SK-N-SH (cell line): ENCODE measurements at regions not wholly inside any gene's neighbourhood (a gene's known extent, or its start where the extent isn't known, plus 50 kb on each side); places are given as distances from the start of the nearest gene placed in this dataset.

Experiments used
- CTCF ChIA-PET: fragments of 300-600, 350-600 bp; formaldehyde crosslinking; extraction: SDS; loops from one replicate; lab custom pipeline; 2021; lab: Yijun Ruan, JAX
- POLR2A ChIA-PET: fragments of 350-600 bp; sonication (Branson Sonifier 250); formaldehyde crosslinking; extraction: SDS; loops from one replicate; lab custom pipeline; 2020; ENCODE audit warnings: antibody characterized with exemption, inconsistent platforms; lab: Yijun Ruan, JAX
- DNase-seq: peaks from one replicate; pipeline ENCODE4 v3.0.0; 2012
- H2AFZ ChIP-seq: fragments of 200-600 bp; sonication (generic); 2 replicates; pipeline ENCODE4 v1.8.1; 2016; ENCODE audit warnings: antibody characterized with exemption, mild to moderate bottlenecking, low read depth
- H3F3A ChIP-seq: fragments of 200-600 bp; sonication (generic); replicated peaks from 2 replicates; pipeline ENCODE3; 2016; ENCODE audit warnings: antibody characterized with exemption, mild to moderate bottlenecking; ENCODE audit not compliant: insufficient read depth
- H3K27ac ChIP-seq, 2 experiments: fragments of 200-500 bp in 1 of 2; fragments of 200-600 bp in 1 of 2; sonication (Bioruptor generic) in 1 of 2; sonication (generic), shearing (Covaris generic) in 1 of 2; 2 replicates each; pipeline versions ENCODE4 v1.5.1 to v1.6.1; 2014 to 2016; ENCODE audit warnings: low read depth in 2 of 2, inconsistent platforms in 1 of 2, low read length in 1 of 2, mild to moderate bottlenecking in 1 of 2, mixed read lengths in 1 of 2
- H3K27me3 ChIP-seq: fragments of 200-600 bp; sonication (generic), shearing (Covaris generic); 2 replicates; pipeline ENCODE4 v1.6.1; 2016; ENCODE audit warnings: mixed run types; ENCODE audit not compliant: insufficient read depth
- H3K36me3 ChIP-seq, 2 experiments: fragments of 200-500 bp in 1 of 2; fragments of 200-600 bp in 1 of 2; sonication (Bioruptor generic) in 1 of 2; sonication (generic) in 1 of 2; replicated peaks in 1 of 2; 2 replicates each; pipeline versions ENCODE3 to v1.5.1; 2014 to 2016; ENCODE audit warnings: low read length in 1 of 2, mild to moderate bottlenecking in 1 of 2; ENCODE audit not compliant: insufficient read depth in 2 of 2, control insufficient read depth in 1 of 2
- H3K4me1 ChIP-seq, 2 experiments: fragments of 200-500 bp in 1 of 2; fragments of 200-600 bp in 1 of 2; sonication (Bioruptor generic) in 1 of 2; sonication (generic), shearing (Covaris generic) in 1 of 2; 2 replicates each; pipeline versions ENCODE4 v1.5.1 to v1.6.1; 2014 to 2016; ENCODE audit warnings: low read depth in 1 of 2, low read length in 1 of 2, mixed run types in 1 of 2; ENCODE audit not compliant: insufficient read depth in 2 of 2, control insufficient read depth in 1 of 2
- H3K4me2 ChIP-seq: fragments of 200-600 bp; sonication (generic), shearing (Covaris generic); 2 replicates; pipeline ENCODE4 v1.6.1; 2017; ENCODE audit warnings: mixed run types
- H3K4me3 ChIP-seq, 2 experiments: fragments of 200-500 bp in 1 of 2; fragments of 200-600 bp in 1 of 2; sonication (Bioruptor generic) in 1 of 2; sonication (generic), shearing (Covaris generic) in 1 of 2; 2 replicates each; pipeline versions ENCODE4 v1.5.1 to v1.8.1; 2014 to 2016; ENCODE audit warnings: low read depth in 2 of 2, inconsistent platforms in 1 of 2, low read length in 1 of 2, mild to moderate bottlenecking in 1 of 2, mixed read lengths in 1 of 2, moderate library complexity in 1 of 2
- H3K79me2 ChIP-seq: fragments of 200-600 bp; sonication (generic); 2 replicates; pipeline ENCODE4 v1.8.1; 2017; ENCODE audit warnings: mild to moderate bottlenecking; ENCODE audit not compliant: insufficient read depth
- H3K9ac ChIP-seq: fragments of 200-600 bp; sonication (generic); 2 replicates; pipeline ENCODE4 v1.6.1; 2017; ENCODE audit warnings: mixed run types
- H3K9me2 ChIP-seq: fragments of 200-600 bp; sonication (generic); 2 replicates; pipeline ENCODE4 v1.6.1; 2017; ENCODE audit warnings: mixed run types
- H3K9me3 ChIP-seq: fragments of 200-600 bp; sonication (generic); 2 replicates; pipeline ENCODE4 v1.6.1; 2017; ENCODE audit warnings: mixed run types, mild to moderate bottlenecking, moderate library complexity
- H4K20me1 ChIP-seq: fragments of 200-600 bp; sonication (generic); 2 replicates; pipeline ENCODE4 v1.6.1; 2017; ENCODE audit warnings: mild to moderate bottlenecking, mixed run types; ENCODE audit not compliant: insufficient read depth
- ELF1 ChIP-seq: IDR thresholded peaks from 2 replicates; pipeline ENCODE4 v1.4.0; 2012
- EP300 ChIP-seq, 2 experiments: IDR thresholded peaks; 2 replicates each; pipeline versions ENCODE4 v1.4.0 to v1.6.1; 2012; ENCODE audit warnings: borderline replicate concordance in 1 of 2, low read depth in 1 of 2, low read length in 1 of 2
- FOSL2 ChIP-seq: IDR thresholded peaks from 2 replicates; pipeline ENCODE4 v1.4.0; 2012; ENCODE audit warnings: low read depth, mild to moderate bottlenecking, moderate library complexity, borderline replicate concordance
- FOXM1 ChIP-seq: IDR thresholded peaks from 2 replicates; pipeline ENCODE4 v1.4.0; 2012; ENCODE audit warnings: low read depth, mild to moderate bottlenecking
- GATA2 ChIP-seq: sonication (generic); formaldehyde crosslinking; IDR thresholded peaks from 2 replicates; pipeline ENCODE4 v1.5.0; 2020; ENCODE audit warnings: mild to moderate bottlenecking, missing genetic modification reagents
- MAX ChIP-seq: IDR thresholded peaks from 2 replicates; pipeline ENCODE4 v1.4.0; 2012; ENCODE audit warnings: low read depth
- MEF2A ChIP-seq: IDR thresholded peaks from 2 replicates; pipeline ENCODE4 v1.4.0; 2012; ENCODE audit warnings: low read depth, borderline replicate concordance
- NFIC ChIP-seq: IDR thresholded peaks from 2 replicates; pipeline ENCODE4 v1.4.0; 2012; ENCODE audit warnings: borderline replicate concordance
- NRF1 ChIP-seq: IDR thresholded peaks from 2 replicates; pipeline ENCODE4 v1.6.1; 2012; ENCODE audit warnings: low read depth, mild to moderate bottlenecking, low read length
- PBX3 ChIP-seq: IDR thresholded peaks from 2 replicates; pipeline ENCODE4; 2012
- POLR2AphosphoS5 ChIP-seq: IDR thresholded peaks from 2 replicates; pipeline ENCODE4 v1.6.1; 2012; ENCODE audit warnings: low read depth, low read length
- RCOR1 ChIP-seq: fragments of 150-350 bp; IDR thresholded peaks from 2 replicates; pipeline ENCODE4 v1.6.1; 2017; ENCODE audit warnings: antibody characterized with exemption, low read length
- RFX5 ChIP-seq: IDR thresholded peaks from 2 replicates; pipeline ENCODE4 v1.6.1; 2012; ENCODE audit warnings: mild to moderate bottlenecking, improper control_type of control experiment, low read length
- SIN3A ChIP-seq: IDR thresholded peaks from 2 replicates; pipeline ENCODE4 v1.6.1; 2012; ENCODE audit warnings: low read depth, mild to moderate bottlenecking, low read length, moderate library complexity, borderline replicate concordance
- TEAD4 ChIP-seq: IDR thresholded peaks from 2 replicates; pipeline ENCODE4 v1.4.0; 2012; ENCODE audit warnings: mild to moderate bottlenecking, borderline replicate concordance; ENCODE audit not compliant: insufficient read depth
- USF2 ChIP-seq: fragments of 150-350 bp; IDR thresholded peaks from 2 replicates; pipeline ENCODE4 v1.6.1; 2017; ENCODE audit warnings: antibody characterized with exemption, low read length, low read depth, borderline replicate concordance
- WGBS: methylation state at CpG from one replicate; pipeline ENCODE4 v1.1.6; 2017; ENCODE audit warnings: low lambda C conversion rate; 5-methylcytosine and 5-hydroxymethylcytosine counted together

GRCh38 chr14:44866322-44866721 lies 95.4 kb downstream of the KLHL28 start:
- ChIA-PET CTCF (no interaction called here), POLR2A (no interaction called here)
- H2AFZ ChIP-seq, result no peak overlapping the region
- H4K20me1 ChIP-seq, result no peaks in the 10 kb centered on the region
- H3F3A ChIP-seq, result no peaks in the 10 kb centered on the region
- no peak overlapping the region for H3K4me3 ChIP-seq
- H3K9me3 ChIP-seq, result no peaks in the 10 kb centered on the region
- no peaks in the 10 kb centered on the region for H3K79me2 ChIP-seq
- no peaks in the 10 kb centered on the region for H3K9me2 ChIP-seq
- DNase-seq, result no peak
- H3K9ac ChIP-seq, result no peak overlapping the region
- H3K27ac ChIP-seq, result no peak overlapping the region
- H3K4me2 ChIP-seq, result no peak overlapping the region
- H3K27me3 ChIP-seq, result no peaks in the 10 kb centered on the region
- TF ChIP-seq GATA2 (CRISPR knock-in tag) (no peak), POLR2AphosphoS5 (no peak), TEAD4 (no peak), SIN3A (no peak), RCOR1 (no peak)
- TF ChIP-seq, all 33 proteins: peak for 0
- Histone ChIP-seq H3K4me1 (no peaks in the 10 kb centered on the region), H3K36me3 (no peaks in the 10 kb centered on the region)
- 25% methylated on average over 1 of the region's 2 CpGs for WGBS

- WGBS, result 29% methylated on average over 3 of the region's 3 CpGs
- ChIA-PET CTCF (no interaction called here), POLR2A (no interaction called here)
- Histone ChIP-seq H3K9me2 (no peaks in the 10 kb centered on the region), H2AFZ (no peak overlapping the region), H3K9ac (no peak overlapping the region), H3K4me3 (no peak overlapping the region), H3K4me2 (no peak overlapping the region), H3K4me1 (no peaks in the 10 kb centered on the region), H4K20me1 (no peaks in the 10 kb centered on the region), H3K36me3 (no peaks in the 10 kb centered on the region), H3F3A (no peaks in the 10 kb centered on the region), H3K27me3 (no peaks in the 10 kb centered on the region), H3K9me3 (no peaks in the 10 kb centered on the region), H3K27ac (no peak overlapping the region), H3K79me2 (no peaks in the 10 kb centered on the region)
- DNase-seq, result no peak
- TF ChIP-seq NRF1 (no peak), NFIC (no peak), SIN3A (no peak), RCOR1 (no peak), FOXM1 (no peak), MEF2A (no peak), USF2 (no peak), EP300 (IDR thresholded peaks at IDR 0.05; ENCODE audit: borderline replicate concordance in 1 of 2, low read depth in 1 of 2, low read length in 1 of 2) (no peak), FOSL2 (no peak), RFX5 (no peak), GATA2 (CRISPR knock-in tag) (no peak), MAX (no peak), ELF1 (no peak), PBX3 (no peak)
Measured at GRCh38 chr14:44863271-44863670, 98.5 kb downstream of the KLHL28 start.
